Right atrium auricular region (tissue), 2 donors: ENCODE measurements at regions not wholly inside any gene's neighbourhood (a gene's known extent, or its start where the extent isn't known, plus 50 kb on each side); places are given as distances from the start of the nearest gene placed in this dataset.

Experiments
- DNase-seq: peaks from one replicate; pipeline ENCODE4 v3.0.0-alpha.2; 2019; ENCODE audit warnings: low spot score
- H3K27ac ChIP-seq, 2 donors: fragments of 200-600 bp; sonication (generic); 1 replicate in 1 of 2; 2 replicates in 1 of 2; pipeline ENCODE4 v1.5.1; 2016 to 2019
- H3K27me3 ChIP-seq, 2 donors: fragments of 200-600 bp; sonication (generic); one replicate each; pipeline versions ENCODE4 v1.5.1 to v1.6.0; 2017 to 2019
- H3K36me3 ChIP-seq: fragments of 200-600 bp; sonication (generic); one replicate; pipeline ENCODE4 v1.5.1; 2016
- H3K4me1 ChIP-seq, 2 donors: fragments of 200-600 bp; sonication (generic); one replicate each; pipeline versions ENCODE4 v1.5.1 to v1.6.0; 2017 to 2019
- H3K4me3 ChIP-seq, 2 donors: fragments of 200-600 bp; sonication (generic); 1 replicate in 1 of 2; 2 replicates in 1 of 2; pipeline ENCODE4 v1.5.1; 2017 to 2019; ENCODE audit warnings: mild to moderate bottlenecking in 1 of 2, moderate library complexity in 1 of 2
- H3K9me3 ChIP-seq, 2 donors: fragments of 200-600 bp; sonication (generic); one replicate each; pipeline ENCODE4 v1.5.1; 2019
- CTCF ChIP-seq, 2 donors: fragments of 200-600 bp; sonication (generic); IDR thresholded peaks; one replicate each; pipeline ENCODE4 v1.5.1; 2019; ENCODE audit warnings: antibody characterized with exemption in 2 of 2

- no peak for DNase-seq
- Histone ChIP-seq H3K27ac (no peak overlapping the region), H3K4me1 (no peaks in the 10 kb centered on the region), H3K4me3 (no peak overlapping the region), H3K27me3 (no peaks in the 10 kb centered on the region), H3K9me3 (peaks cover 0 to 39% of the 10 kb centered on the region in 2 donors), H3K36me3 (no peaks in the 10 kb centered on the region)
- no peak for TF ChIP-seq CTCF (IDR thresholded peaks at IDR 0.05)
Measured at GRCh38 chr10:124270530-124271327, 148.0 kb downstream of the OAT start.

GRCh38 chr10:124268976-124269375 is 149.7 kb downstream of the OAT start:
- Histone ChIP-seq H3K4me3 (no peak overlapping the region), H3K36me3 (no peaks in the 10 kb centered on the region), H3K27me3 (no peaks in the 10 kb centered on the region), H3K27ac (no peak overlapping the region), H3K9me3 (peaks cover 0 to 21% of the 10 kb centered on the region in 2 donors), H3K4me1 (no peaks in the 10 kb centered on the region)
- DNase-seq = no peak
- no peak for TF ChIP-seq CTCF (IDR thresholded peaks at IDR 0.05)

- no peaks in the 10 kb centered on the region for H3K27me3 ChIP-seq
- no peaks in the 10 kb centered on the region for H3K36me3 ChIP-seq
- no peak for TF ChIP-seq CTCF (IDR thresholded peaks at IDR 0.05)
- no peak overlapping the region for H3K4me3 ChIP-seq
- H3K4me1 ChIP-seq = no peaks in the 10 kb centered on the region
- no peak for DNase-seq
- H3K27ac ChIP-seq = no peak overlapping the region
- H3K9me3 ChIP-seq = peaks cover 0 to 12% of the 10 kb centered on the region in 2 donors
Measured at GRCh38 chr10:124267911-124268549, 150.7 kb downstream of the OAT start.

DNA sequence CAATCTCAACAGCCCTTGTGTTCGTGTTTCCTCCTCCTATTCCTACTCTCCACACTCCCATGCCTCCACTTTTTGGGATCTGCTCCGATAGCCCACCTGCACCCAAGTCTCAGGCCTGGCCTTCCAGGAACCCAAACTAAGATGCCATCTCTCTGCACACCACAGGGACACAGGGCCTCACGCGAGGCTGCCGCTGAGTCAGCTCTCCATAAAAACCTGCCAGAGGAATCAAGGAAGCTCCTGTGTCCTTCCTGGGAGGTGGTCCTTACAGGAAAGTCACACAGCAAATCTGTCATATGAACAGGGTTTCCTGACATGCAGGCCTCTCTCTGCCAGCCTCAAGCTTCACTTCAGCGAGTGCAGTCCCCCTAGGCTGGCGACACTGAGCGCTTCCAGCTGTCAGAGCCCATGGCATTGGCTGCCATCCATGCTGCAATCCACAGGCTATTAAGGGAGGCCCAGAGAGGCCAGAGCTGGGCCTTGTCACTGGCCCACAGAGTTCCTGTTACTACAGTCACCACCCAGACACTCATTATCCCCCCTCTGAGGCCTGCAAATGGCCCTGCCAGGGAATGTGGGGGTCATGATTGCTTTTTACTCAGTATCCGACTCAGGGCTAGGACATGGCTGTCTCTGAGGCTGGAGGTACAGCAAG is 151.4 kb downstream of the OAT start:
- Histone ChIP-seq H3K27ac (no peak overlapping the region), H3K9me3 (peaks cover 0 to 5% of the 10 kb centered on the region in 2 donors), H3K36me3 (no peaks in the 10 kb centered on the region), H3K4me1 (no peaks in the 10 kb centered on the region), H3K4me3 (no peak overlapping the region), H3K27me3 (no peaks in the 10 kb centered on the region)
- DNase-seq = no peak
- TF ChIP-seq CTCF (IDR thresholded peaks at IDR 0.05) = no peak

DNA sequence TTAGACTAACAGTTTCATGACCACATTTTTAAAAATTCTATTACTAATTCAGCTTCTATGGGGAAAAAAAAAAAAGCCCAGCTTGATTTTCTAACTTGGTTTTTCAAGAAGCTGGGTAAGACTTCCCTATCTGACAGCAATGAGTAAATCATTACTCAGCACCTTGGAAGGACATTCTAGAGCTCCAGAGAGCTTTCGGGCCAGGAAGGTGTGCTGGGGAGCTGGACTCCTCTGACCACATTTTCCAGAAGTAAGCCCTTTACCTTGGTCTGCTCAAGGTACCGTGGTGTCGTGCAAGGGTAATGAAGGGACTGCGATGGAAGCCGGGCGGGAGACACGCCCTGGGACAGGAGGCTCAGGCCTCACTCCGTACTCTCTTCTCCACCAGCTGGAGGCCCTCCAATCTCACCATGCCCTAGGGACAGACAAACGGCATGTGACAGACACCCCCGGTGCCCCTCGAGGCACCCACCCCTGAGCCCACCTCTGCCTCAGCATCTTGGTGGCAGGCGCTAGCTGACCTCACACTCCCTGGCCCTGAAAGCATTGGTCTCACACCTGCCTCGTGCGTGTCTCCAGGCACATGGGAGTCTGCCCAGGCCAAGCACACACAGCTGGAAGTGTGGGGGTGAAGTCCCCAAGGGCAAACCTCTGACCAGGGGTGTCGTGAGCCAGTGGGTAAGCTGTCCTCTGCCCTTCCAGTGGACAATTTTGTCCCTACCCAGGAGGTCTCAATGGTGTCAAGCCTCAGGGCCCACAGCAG is 152.1 kb downstream of the OAT start:
- Histone ChIP-seq H3K27me3 (no peaks in the 10 kb centered on the region), H3K27ac (no peak overlapping the region), H3K9me3 (no peaks in the 10 kb centered on the region), H3K4me1 (no peaks in the 10 kb centered on the region), H3K36me3 (no peaks in the 10 kb centered on the region), H3K4me3 (no peak overlapping the region)
- DNase-seq = no peak
- no peak for TF ChIP-seq CTCF (IDR thresholded peaks at IDR 0.05)
